ENCODE measurements at regions not wholly inside any gene's neighbourhood (a gene's known extent, or its start where the extent isn't known, plus 50 kb on each side); places are given as distances from the start of the nearest gene placed in this dataset.
"Not testable (repeated sequence)": the region's sequence is repeated elsewhere in the genome, so short reads cannot be mapped to it uniquely, and the experiment has no call there.

GRCh38 chr7:149995369-149996026 lies 121.7 kb downstream of the ATP6V0E2 start:
- not testable (repeated sequence) for DNase-seq (ENCODE audit: low spot score)

GRCh38 chr7:150000780-150001599 lies 127.2 kb downstream of the ATP6V0E2 start:
- not testable (repeated sequence) for DNase-seq (ENCODE audit: low spot score)

- no peak for DNase-seq (ENCODE audit: low spot score)
These were observed 129.6 kb downstream of the ATP6V0E2 start for GRCh38 chr7:150003304-150003810.

- not testable (repeated sequence) for DNase-seq (ENCODE audit: low spot score)
These were observed 130.2 kb downstream of the ATP6V0E2 start for GRCh38 chr7:150003973-150004372.

GRCh38 chr7:150004843-150005242 lies 131.1 kb downstream of the ATP6V0E2 start:
- DNase-seq (ENCODE audit: low spot score) = not testable (repeated sequence)

GRCh38 chr7:150009620-150010303 lies 136.0 kb downstream of the ATP6V0E2 start:
- not testable (repeated sequence) for DNase-seq (ENCODE audit: low spot score)

- DNase-seq (ENCODE audit: low spot score) = not testable (repeated sequence)
These were observed 143.0 kb downstream of the ATP6V0E2 start for GRCh38 chr7:150016651-150017189.

- not testable (repeated sequence) for DNase-seq (ENCODE audit: low spot score)
These were observed 146.4 kb downstream of the ATP6V0E2 start for GRCh38 chr7:150020210-150020609.

GRCh38 chr7:150024550-150025490 lies 151.1 kb downstream of the ATP6V0E2 start:
- DNase-seq (ENCODE audit: low spot score) = not testable (repeated sequence)

GRCh38 chr7:150025802-150026201 lies 152.0 kb downstream of the ATP6V0E2 start:
- DNase-seq (ENCODE audit: low spot score) = not testable (repeated sequence)

GRCh38 chr7:150028344-150029012 lies 154.7 kb downstream of the ATP6V0E2 start:
- DNase-seq (ENCODE audit: low spot score) = not testable (repeated sequence)

GRCh38 chr7:150029013-150029389 lies 155.2 kb downstream of the ATP6V0E2 start:
- not testable (repeated sequence) for DNase-seq (ENCODE audit: low spot score)

- DNase-seq (ENCODE audit: low spot score) = not testable (repeated sequence)
These were observed 158.0 kb downstream of the ATP6V0E2 start for GRCh38 chr7:150031733-150032132.

GRCh38 chr7:150033711-150034110 lies 159.9 kb downstream of the ATP6V0E2 start:
- not testable (repeated sequence) for DNase-seq (ENCODE audit: low spot score)

GRCh38 chr7:150035769-150036168 lies 162.0 kb downstream of the ATP6V0E2 start:
- not testable (repeated sequence) for DNase-seq (ENCODE audit: low spot score)

- DNase-seq (ENCODE audit: low spot score) = not testable (repeated sequence)
These were observed 165.3 kb downstream of the ATP6V0E2 start for GRCh38 chr7:150039061-150039460.

- not testable (repeated sequence) for DNase-seq (ENCODE audit: low spot score)
These were observed 168.5 kb downstream of the ATP6V0E2 start for GRCh38 chr7:150042281-150042680.

- DNase-seq (ENCODE audit: low spot score) = not testable (repeated sequence)
These were observed 171.0 kb downstream of the ATP6V0E2 start for GRCh38 chr7:150044771-150045170.

- DNase-seq (ENCODE audit: low spot score) = not testable (repeated sequence)
These were observed 171.8 kb downstream of the ATP6V0E2 start for GRCh38 chr7:150045596-150045995.

All from CD4-positive, alpha-beta T cell treated with Interleukin-6 at 100 ng/mL for 8 hours (primary cell).